Heart left ventricle (tissue), 16 donors: ENCODE measurements at regions not wholly inside any gene's neighbourhood (a gene's known extent, or its start where the extent isn't known, plus 50 kb on each side); places are given as distances from the start of the nearest gene placed in this dataset.

ENCODE experiments used
- ATAC-seq, 4 donors: fragments of 200-7000 bp; cut with Tn5 transposase; one replicate each; pipeline ENCODE4 v1.9.1; 2020 to 2022; ENCODE audit warnings: moderate library complexity in 4 of 4, mild to moderate bottlenecking in 3 of 4, moderate number of reproducible peaks in 1 of 4
- DNase-seq, 5 donors: peaks; one replicate each; pipeline ENCODE4 v3.0.0-alpha.2; 2020
- H3K27ac ChIP-seq, 12 donors: fragments of 200-600 bp; sonication (generic) in 4 of 12; one replicate each; pipeline versions ENCODE4 v1.5.0 to v1.8.0; 2016 to 2022; ENCODE audit warnings: mild to moderate bottlenecking in 2 of 12
- H3K27me3 ChIP-seq, 9 donors: fragments of 200-600 bp; sonication (generic) in 2 of 9; one replicate each; pipeline versions ENCODE4 v1.5.1 to v1.8.0; 2016 to 2022; ENCODE audit warnings: mild to moderate bottlenecking in 3 of 9
- H3K36me3 ChIP-seq, 9 donors: fragments of 200-600 bp; sonication (generic) in 2 of 9; one replicate each; pipeline versions ENCODE4 v1.5.0 to v1.8.0; 2018 to 2022; ENCODE audit warnings: mild to moderate bottlenecking in 2 of 9
- H3K4me1 ChIP-seq, 12 donors: fragments of 200-600 bp; sonication (generic) in 4 of 12; one replicate each; pipeline versions ENCODE4 v1.5.0 to v1.8.0; 2016 to 2022; ENCODE audit warnings: mild to moderate bottlenecking in 3 of 12
- H3K4me3 ChIP-seq, 12 donors: fragments of 200-600 bp; sonication (generic) in 4 of 12; one replicate each; pipeline versions ENCODE4 v1.5.0 to v1.8.0; 2017 to 2022; ENCODE audit warnings: mild to moderate bottlenecking in 9 of 12, moderate library complexity in 4 of 12
- H3K9me3 ChIP-seq, 12 donors: fragments of 200-600 bp; sonication (generic) in 4 of 12; one replicate each; pipeline versions ENCODE4 v1.5.0 to v1.8.0; 2016 to 2022; ENCODE audit warnings: mild to moderate bottlenecking in 1 of 12
- CTCF ChIP-seq, 12 donors: fragments of 200-600 bp; sonication (generic) in 4 of 12; IDR thresholded peaks; one replicate each; pipeline versions ENCODE4 v1.5.0 to v1.8.0; 2018 to 2022; ENCODE audit warnings: antibody characterized with exemption in 12 of 12, mild to moderate bottlenecking in 5 of 12
- POLR2A ChIP-seq, 2 donors: fragments of 450-650 bp; IDR thresholded peaks; one replicate each; pipeline ENCODE4 v1.6.1; 2017; ENCODE audit warnings: antibody characterized with exemption in 2 of 2, mild to moderate bottlenecking in 2 of 2, moderate library complexity in 2 of 2
- WGBS, 4 donors: extraction: QIAGEN DNeasy Blood & Tissue Kit in 2 of 4; methylation state at CpG; one replicate each; pipeline versions ENCODE4 v1.1.5 to v1.1.7; 2013 to 2018; 5-methylcytosine and 5-hydroxymethylcytosine counted together
- intact Hi-C, 10 donors: fragments of 100-400 bp; cut with DNase I; formaldehyde crosslinking; loops; one replicate each; pipeline versions ENCODE4 v1.11.1 to v1.14.2; 2022
- donor health status: ischemic (EF 13 %, LVEDD 7.1; RV severe dilation, severe dysfunction).
- donor health status: healthy with polysubstance abuse.
- donor health status: DM: no; HTN: yes; CAD: no.
- donor health status: DM: no; HTN: no; CAD: no.
- donor health status: ischemic (EF 25% LVEDD 6.9; RV normal size, moderate dysfunction).
- donor health status: ischemic (EF 25% LVEDD 5.7; RV mildly dilated, moderate dysfunction).
- donor health status: healthy.
- donor health status: DM: yes; HTN: yes; CAD: no.
- donor health status: ischemic (EF 35%, LVEDD 5.7; RV mildly dilated, moderate dysfunction).
- donor health status: nonischemic (EF 11% LVEDD 7.7; RV severe dilation, severe dysfunction).
- donor health status: DM: yes; HTN: yes; CAD: no.
- donor health status: PGD.
- donor health status: ischemic (EF 29% LVEDD 5.4; RV normal size, mild dysfunction).
- donor health status: nonischemic (EF 23%, LVEDD 6.1; RV moderate dilation, normal function).

- H3K27ac ChIP-seq, result no peak overlapping the region
- H3K9me3 ChIP-seq, result no peaks in the 10 kb centered on the region
- H3K4me3 ChIP-seq, result no peak overlapping the region
- 51 to 72% (median 61%) methylated on average over 1 of the region's 1 CpG for WGBS, 4 donors
- DNase-seq (no peak), ATAC-seq (no peak)
- intact Hi-C loops, result no loop called here
- no peaks in the 10 kb centered on the region for H3K36me3 ChIP-seq
- H3K4me1 ChIP-seq, result no peaks in the 10 kb centered on the region
- TF ChIP-seq CTCF (IDR thresholded peaks at IDR 0.05), result no peak
- no peak for TF ChIP-seq POLR2A (IDR thresholded peaks at IDR 0.05)
- H3K27me3 ChIP-seq, result no peaks in the 10 kb centered on the region
Observed at GRCh38 chr9:103804077-103804735, 289.9 kb upstream of the SMC2 start.

GRCh38 chr9:103809745-103810144 is 284.4 kb upstream of the SMC2 start:
- WGBS, 4 donors, result 67 to 79% (median 72%) methylated on average over 3 of the region's 3 CpGs

DNA sequence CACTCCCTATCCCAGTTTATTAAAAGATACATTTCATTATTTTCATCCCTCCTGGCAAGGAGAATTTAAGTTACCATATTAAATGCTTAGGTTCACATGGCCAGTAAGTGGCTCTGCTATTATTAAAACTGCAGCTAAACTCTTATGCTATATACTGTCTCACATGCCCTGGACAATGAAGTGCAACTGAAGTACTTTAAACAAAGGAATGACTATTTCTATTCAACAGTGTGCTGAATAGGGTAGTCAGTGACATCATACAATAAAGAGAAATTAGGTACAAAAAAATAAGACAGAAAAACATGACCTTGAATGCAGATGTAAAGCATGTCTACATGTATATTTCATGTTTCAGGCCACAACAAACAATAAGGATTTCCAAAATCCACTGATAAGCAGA is 282.6 kb upstream of the SMC2 start:
- DNase-seq, result no peak
- TF ChIP-seq CTCF (IDR thresholded peaks at IDR 0.05) (no peak), POLR2A (IDR thresholded peaks at IDR 0.05) (no peak)
- no peaks in the 10 kb centered on the region for H3K27me3 ChIP-seq
- no peak overlapping the region for H3K27ac ChIP-seq
- H3K4me3 ChIP-seq, result no peak overlapping the region
- ATAC-seq, result no peak
- H3K36me3 ChIP-seq, result no peaks in the 10 kb centered on the region
- H3K9me3 ChIP-seq, result no peaks in the 10 kb centered on the region
- intact Hi-C loops, result no loop called here
- H3K4me1 ChIP-seq, result no peaks in the 10 kb centered on the region

More at GRCh38 chr9:103809745-103810144, 284.4 kb upstream of the SMC2 start:
- Histone ChIP-seq H3K4me1 (no peaks in the 10 kb centered on the region), H3K36me3 (no peaks in the 10 kb centered on the region), H3K9me3 (no peaks in the 10 kb centered on the region), H3K4me3 (no peak overlapping the region), H3K27ac (no peak overlapping the region), H3K27me3 (no peaks in the 10 kb centered on the region)
- intact Hi-C loops, result no loop called here
- DNase-seq, result no peak
- TF ChIP-seq CTCF (IDR thresholded peaks at IDR 0.05), result no peak
- TF ChIP-seq POLR2A (IDR thresholded peaks at IDR 0.05), result no peak
- ATAC-seq, result no peak

GRCh38 chr9:103816146-103816545 is 278.0 kb upstream of the SMC2 start:
- DNase-seq, result no peak
- Histone ChIP-seq H3K27me3 (no peaks in the 10 kb centered on the region), H3K4me1 (peaks cover 0 to 6% (median 0%) of the 10 kb centered on the region in 12 donors), H3K9me3 (no peaks in the 10 kb centered on the region), H3K36me3 (no peaks in the 10 kb centered on the region), H3K4me3 (no peak overlapping the region), H3K27ac (no peak overlapping the region)
- intact Hi-C loops, result no loop called here
- no peak for ATAC-seq
- TF ChIP-seq POLR2A (IDR thresholded peaks at IDR 0.05) (no peak), CTCF (IDR thresholded peaks at IDR 0.05) (no peak)
- WGBS, 4 donors, result 82 to 83% (median 82%) methylated on average over 4 of the region's 4 CpGs
